Left kidney (tissue), 1 donor: ENCODE measurements at regions not wholly inside any gene's neighbourhood (a gene's known extent, or its start where the extent isn't known, plus 50 kb on each side); places are given as distances from the start of the nearest gene placed in this dataset.
"Not testable (repeated sequence)": the region's sequence is repeated elsewhere in the genome, so short reads cannot be mapped to it uniquely, and the experiment has no call there.

Experiments
- DNase-seq: peaks from one replicate; pipeline ENCODE4 v3.0.0-alpha.2; 2013

DNA sequence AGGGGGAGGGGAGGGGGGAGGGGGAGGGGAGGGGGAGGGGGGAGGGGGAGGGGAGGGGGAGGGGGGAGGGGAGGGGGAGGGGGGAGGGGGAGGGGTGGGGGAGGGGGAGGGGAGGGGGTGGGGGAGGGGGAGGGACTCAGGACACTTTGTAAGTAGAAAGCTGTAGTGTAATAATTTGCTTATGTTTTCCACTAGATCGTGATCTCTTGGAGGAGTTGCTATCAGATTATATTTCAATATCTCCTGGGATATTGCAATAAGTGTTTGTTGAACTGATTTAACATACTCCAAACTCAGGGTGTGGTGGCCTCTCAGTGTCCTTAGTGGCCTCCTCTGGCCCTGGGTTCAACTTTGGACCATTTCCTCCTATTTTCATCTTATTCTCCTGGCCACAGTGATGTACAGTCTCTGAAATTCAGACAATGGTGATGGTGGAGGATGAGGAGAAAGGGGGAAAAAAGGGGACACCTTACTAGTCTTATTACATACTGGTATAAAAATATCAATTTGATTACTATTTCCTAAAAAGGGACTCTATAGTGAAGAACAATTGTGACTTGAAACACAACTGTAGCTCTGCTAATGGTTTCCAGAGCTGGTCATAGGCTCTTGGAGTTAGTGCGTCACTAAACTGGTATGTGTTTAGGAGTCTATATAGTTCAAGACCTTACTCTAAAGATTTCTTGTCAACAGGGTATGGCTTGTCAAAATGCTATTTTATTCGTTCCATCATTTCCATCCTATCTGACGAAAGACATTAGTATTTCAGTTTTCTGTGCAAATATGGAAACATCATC lies 89.6 kb downstream of the DDX1 start:
- no peak for DNase-seq

DNA sequence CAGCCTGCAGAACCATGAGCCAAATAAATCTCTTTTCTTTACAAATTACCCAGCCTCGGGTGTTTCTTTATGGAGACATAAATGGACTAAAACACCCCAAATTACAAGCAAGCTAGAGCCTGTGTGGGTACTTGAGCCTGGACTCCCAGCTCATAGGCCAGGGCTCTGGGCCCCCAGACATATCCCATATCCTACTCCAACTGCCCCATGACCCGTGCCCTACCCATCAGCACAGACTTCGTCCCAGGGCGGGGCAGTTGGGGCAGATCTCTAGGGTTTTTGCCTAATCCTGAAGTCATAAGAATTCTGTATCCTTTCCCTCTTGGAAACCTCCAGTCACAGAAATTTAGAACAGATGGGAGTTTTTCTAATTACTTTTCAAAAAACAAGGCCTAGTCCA lies 90.7 kb downstream of the DDX1 start:
- DNase-seq: no peak

DNA sequence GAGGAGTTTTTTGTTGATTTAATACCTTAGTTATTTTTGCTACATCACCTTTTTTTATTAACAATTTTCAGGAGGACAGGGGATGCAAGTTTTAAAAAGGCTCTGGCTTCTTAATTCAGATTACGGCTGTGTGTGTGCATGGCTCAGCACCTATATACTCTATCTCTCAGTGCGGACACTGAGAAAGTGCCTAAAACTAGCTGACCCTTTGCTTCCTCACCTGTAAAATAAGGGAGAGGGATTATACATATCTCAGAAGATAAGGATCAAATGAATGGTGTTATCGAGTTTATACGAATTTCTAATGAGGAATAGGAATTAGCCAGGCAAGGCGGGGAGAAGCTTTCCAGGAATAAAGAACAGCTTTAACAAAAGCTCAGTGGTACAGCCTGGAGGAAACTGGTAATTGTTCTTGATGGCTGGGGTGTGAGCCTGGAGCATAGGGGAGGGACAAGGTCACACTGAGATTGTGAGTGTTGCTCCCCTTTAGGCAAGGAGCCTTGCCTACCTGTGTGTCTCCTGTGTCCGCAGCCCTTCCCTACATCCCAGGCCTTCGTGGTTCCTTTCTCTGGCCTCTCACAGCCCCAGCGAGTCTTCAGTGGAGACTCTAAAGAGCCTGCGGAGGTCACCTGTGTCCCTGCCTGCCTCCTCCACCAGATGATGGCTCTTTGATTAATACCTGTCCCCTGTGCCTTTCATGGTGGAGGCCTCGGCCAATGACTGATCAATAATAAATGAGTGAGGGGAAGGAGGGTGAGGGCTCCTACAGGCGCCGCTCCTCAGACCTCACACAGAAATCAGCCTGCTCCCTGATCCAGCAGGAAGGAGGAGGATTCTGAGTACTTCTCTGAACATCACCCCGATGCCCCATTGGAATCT lies 92.7 kb downstream of the DDX1 start:
- no peak for DNase-seq

DNA sequence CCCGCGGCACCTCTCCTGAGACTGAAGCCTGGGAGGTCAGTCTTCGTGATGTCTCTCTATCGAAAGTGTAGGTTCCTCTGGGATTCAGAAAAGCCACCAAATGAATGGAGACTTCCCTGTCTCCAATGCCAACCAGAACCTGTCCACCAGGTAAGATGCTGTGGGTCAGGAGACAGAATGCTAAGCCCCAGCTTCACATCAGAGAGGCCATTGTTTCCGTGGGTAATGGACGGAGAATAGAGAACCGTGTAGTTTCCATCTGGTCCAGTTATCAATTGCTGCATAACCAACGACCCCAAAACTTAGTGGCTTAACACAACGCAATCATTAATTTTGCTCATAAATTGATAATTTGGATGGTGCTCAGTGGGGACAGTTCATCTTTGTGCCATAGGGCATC lies 93.5 kb downstream of the DDX1 start:
- DNase-seq: no peak

DNA sequence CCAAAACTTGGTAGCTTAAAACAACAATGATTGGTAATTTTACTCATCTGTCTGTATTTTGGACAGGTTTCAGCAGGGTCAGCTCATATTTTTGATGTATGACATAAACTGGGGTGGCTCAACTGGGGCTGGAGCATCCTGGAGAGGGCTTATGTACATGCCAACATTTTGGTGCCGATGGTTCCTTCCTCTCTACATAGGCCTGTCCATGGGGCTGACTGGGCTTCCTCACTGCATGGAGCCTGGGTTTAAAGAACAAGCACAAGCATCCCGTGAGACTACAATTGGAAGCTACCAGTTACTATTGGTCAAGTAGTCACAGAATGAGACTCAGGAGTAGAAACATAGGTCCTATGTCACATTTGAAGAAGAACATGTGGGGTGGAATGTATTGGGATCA lies 95.0 kb downstream of the DDX1 start:
- no peak for DNase-seq

DNA sequence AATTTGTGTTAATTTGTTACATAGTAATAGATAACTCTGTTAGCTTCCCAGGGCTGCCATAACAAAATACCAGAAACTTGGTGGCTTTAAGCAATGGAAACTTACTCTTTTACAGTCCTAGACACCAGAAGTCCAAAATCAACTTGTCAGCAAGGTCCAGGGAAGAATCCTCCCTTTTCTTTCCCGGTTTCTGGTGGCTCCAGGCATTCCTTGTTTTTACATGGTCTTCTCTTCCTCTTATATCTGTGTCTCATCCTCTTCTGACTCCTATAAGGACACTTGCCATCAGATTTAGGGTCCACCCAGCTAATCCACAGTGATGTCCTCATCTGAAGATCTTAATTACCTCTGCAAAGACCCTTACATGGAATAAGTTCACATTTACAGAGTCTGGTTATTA lies 95.6 kb downstream of the DDX1 start:
- DNase-seq: no peak

DNA sequence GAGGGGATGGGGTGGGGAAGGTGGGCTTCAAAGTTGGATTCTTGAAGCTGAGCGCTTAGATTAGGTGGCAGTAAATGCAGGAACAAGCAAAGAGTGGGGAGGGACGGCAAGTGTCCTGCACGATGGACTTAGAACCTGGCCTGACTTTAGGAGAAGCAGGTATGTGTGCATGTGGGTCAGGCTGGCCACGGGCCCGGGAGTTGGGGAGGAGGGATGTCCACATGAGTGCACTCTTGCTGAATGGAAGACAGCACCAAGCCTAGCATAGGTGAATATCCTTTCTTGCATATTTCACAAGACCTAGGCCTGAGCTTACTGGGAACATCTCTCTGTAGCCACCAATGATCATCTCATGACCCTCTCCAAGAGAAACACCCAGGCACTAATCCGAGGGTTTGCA lies 96.1 kb downstream of the DDX1 start:
- no peak for DNase-seq

DNA sequence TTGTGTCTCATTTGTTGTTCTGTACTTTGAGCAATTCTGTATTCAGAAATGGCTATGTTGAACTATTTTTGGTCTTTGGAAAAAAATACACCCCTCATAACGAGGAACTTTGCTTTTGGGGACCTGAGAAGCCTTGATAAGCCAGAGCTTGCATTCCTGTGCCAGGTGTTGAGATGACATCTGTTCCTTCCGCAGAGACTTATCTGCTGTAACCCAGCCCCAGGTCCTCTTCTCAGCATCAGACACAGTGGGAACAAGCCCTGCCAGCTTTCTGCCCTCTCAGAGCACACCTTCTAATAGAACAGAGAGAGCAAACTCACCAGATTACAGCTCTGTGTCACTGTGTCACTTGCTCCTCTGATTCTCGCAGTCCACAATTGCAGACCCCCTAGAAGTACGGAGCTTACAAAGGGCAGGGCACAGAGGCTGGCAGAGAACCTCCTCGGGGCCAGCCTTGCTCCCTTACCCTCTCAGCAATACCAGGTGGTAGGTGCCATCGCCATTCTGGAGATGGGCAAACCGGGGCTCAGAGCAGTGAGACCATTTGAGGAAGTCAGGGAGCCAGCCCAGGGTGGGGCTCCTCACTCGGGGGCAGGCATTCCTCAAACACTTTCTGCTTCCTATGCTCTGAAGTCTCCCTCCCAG lies 97.4 kb downstream of the DDX1 start:
- DNase-seq: no peak

DNA sequence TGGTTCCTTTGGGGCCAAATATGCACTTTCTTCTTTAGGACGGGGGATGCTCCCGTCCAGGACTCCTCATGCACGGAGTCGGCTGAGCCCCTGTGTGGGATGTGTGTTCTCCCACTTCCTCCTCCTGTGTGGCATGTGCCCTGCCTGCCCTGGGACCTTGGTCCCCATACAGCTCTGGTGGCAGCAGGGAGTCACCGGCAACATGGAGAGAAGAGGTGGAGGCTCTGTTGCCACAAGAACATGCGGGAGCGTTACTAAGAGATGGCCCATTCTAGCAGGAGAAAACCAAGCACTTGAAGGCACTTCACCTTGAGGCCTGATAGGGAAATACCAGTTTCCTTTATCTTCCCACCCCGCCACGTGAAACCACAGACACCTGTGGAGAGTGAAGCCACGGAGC lies 98.0 kb downstream of the DDX1 start:
- DNase-seq: no peak

DNA sequence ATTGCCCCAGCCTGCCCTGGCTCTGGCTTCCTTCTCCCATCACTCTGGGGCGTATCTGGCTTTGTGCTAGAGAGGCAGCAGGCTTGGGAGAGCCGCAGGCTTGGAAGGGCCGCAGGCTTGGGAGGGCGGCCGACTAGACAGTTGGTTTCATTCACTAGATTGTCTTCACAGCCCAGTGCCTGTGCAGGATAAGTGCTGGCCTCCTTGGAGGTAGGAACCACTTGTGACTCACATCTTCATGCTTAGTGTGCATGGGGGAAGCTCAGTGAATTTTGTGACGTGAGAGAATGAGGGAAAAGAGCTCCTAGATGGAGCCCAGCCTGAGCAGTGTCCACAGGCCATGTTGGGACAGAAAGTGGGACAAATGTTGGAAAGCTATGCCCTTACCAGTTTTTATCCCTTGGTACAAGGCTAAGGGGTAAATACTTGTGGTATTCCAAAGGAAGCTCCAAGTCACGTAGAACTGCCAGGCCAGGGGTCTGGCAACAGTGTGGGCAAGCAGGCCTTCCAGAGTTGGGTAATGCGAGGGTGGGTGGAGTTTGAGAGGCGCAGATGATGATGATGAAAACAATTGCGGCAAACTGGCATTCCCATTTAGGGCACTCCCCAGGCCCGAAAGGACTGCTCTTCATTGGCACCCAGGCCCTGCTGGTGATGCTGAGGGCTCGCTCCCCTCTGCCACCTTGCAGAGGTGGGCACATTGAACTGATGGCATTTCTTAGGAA lies 100.1 kb downstream of the DDX1 start:
- no peak for DNase-seq

DNA sequence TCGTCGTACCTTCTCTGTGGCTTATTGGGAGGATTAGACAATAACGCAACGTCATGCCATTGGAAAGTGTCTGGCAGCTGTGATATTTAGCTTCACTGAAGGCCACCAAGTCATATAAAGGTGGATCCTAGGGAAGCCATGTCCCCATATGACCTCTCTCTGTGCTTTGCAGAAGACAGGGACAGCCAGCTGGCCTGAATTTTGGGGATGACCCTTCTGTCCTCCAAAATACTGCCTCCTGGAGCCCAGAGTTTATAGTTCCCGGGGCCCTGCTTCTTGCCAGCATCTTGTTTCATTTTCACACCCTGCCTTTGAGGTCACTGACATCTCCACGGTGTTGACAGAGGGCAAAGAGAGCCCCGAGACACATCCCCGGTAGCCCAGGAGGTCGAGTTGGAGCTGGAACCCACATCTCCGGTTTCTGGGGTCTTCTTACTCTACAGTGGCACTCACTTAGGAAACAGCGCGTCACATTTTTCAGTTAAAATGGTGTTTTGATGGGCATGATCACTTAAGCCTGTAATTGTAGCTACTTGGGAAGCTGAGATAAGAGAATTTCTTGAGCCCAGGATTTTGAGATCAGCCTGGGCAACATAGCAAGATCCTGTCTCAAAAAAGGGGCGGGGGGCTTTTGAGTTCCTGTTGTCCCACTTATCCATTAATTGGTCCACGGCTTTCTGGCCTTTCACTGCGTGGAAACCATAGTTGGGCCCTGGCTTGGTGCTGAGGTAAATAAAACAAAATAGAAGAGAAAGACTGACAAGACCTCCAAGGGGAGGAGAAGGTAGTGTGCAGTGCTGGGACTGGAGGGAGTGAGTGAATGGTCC lies 101.1 kb downstream of the DDX1 start:
- no peak for DNase-seq

DNA sequence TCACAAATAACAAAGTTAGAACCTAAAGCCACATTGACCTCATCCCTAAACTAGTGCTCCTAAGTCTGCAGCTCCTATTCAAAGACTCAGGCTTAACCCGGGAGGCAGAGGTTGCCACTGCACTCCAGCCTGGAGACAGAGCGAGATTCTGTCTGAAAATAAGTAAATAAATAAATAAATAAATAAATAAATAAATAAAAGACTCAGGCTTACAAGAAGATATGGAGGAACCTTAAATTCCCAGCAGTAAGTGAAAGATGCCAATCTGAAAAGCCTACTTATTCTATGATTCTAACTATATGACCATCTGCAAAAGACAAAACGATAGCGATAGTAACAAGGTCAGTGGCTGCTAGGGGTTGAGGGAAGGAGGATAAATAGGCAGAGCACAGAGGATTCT lies 101.7 kb downstream of the DDX1 start:
- no peak for DNase-seq

DNA sequence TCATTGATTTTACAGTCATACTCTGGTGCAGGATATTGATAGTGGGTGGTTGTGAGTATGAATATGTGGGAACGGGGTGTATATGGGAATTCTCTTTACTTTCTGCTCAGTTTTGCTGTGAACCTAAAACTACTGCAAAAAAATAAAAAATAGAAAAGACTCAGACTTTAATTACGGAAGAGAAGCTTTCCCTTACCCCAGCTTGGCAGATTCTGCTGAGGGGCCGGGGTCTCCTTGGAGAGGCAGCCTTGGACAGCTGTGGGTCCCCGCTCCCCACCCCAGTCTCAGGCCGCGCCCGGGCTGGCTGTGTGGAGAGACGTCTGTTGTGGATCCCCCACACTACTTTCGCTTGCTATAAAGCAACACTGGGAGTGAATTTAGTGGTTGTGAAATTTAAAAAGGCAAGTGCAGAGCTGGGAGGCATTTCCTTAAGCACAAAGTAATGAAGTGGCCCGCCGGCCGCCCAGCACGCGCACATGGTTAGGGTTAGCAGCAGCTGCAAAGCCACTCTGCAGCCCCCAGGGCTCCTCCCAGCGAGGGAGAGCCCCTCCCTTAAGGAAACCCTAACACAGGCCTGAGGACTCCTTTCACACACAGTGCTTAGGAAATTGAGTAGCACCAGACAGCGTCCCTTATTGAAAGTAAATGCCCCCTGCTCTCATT lies 102.4 kb downstream of the DDX1 start:
- DNase-seq: no peak

DNA sequence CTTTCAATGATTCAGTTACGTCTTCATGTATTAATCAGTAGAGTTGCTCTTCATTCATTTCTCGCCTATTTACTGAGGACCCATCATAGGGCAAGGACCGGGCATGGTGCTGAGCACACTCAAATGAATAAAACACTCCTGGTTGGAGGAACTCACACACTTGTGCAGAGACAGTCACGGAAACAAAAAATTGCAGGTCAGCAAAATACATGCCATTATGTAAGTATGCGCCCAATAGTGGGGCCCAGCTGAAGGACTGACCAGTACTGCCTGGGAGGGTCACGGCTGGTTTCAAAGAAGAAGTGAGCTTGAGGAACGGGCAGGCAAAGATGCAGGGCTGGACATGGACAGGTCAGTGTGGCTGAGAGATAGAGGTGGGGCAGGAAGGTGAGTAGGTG lies 102.9 kb downstream of the DDX1 start:
- no peak for DNase-seq

DNA sequence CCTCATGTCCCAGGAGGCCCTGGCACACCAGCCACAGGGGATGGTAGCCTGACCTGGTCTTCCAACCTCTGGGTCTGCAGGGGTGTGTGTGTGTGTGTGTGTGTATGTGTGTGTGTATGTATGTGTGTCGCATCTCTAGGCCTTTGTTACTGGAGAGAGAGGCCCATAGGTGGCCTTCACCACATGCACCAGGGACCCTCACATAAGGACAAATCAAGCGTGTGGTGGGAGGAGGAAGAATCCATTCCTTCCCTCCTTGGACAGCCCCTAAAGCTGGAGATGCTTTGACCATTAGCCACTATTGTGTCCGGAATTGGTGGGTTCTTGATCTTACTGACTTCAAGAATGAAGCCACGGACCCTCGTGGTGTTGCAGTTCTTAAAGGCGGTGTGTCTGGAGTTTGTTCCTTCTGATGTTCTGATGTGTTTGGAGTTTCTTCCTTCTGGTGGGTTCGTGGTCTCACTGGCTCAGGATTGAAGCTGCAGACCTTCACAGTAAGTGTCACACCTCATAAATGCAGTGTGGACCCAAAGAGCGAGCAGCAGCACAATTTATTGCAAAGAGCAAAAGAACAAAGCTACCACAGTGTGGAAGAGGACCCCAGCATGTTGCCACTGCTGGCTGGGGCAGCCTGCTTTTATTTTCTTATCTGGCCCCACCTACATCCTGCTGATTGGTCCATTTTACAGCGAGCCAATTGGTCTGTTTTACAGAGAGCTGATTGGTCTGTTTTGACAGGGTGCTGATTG lies 104.1 kb downstream of the DDX1 start:
- no peak for DNase-seq

DNA sequence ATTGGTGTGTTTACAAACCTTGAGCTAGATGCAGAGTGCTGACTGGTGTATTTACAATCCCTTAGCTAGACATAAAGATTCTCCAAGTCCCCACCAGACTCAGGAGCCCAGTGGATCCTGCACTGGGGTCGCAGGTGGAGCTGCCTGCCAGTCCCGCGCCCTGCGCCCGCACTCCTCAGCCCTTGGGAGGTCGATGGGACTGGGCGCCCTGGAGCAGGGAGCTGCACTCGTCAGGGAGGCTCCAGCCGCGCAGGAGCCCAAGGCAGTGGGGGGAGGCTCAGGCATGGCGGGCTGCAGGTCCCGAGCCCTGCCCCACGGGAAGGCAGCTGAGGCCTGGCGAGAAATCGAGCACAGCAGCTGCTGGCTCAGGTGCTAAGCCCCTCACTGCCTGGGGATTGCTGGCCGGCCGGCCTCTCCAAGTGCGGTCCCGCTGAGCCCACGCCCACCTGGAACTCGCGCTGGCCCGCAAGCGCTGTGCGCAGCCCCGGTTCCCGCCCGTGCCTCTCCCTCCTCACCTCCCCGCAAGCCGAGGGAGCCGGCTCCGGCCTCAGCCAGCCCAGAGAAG lies 105.0 kb downstream of the DDX1 start:
- DNase-seq: not testable (repeated sequence)

DNA sequence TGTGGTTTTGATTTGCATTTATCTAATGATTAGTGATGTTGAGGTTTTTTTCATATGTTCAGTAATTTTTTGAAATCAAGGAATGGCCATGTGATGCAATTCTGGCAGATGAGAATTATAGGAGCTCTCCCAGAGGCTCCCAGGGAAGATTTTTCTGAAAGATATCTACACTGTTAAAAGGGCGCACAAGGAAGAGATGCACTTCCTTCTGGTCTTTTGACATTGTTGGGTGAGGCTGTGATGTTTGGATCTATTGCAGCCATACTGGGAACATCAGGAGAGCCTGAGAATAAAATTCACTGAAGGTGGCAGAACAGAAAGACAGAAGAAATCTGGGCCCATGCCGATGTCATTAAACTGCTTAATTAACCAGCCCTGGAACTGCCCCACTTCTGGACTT lies 108.5 kb downstream of the DDX1 start:
- DNase-seq: no peak

DNA sequence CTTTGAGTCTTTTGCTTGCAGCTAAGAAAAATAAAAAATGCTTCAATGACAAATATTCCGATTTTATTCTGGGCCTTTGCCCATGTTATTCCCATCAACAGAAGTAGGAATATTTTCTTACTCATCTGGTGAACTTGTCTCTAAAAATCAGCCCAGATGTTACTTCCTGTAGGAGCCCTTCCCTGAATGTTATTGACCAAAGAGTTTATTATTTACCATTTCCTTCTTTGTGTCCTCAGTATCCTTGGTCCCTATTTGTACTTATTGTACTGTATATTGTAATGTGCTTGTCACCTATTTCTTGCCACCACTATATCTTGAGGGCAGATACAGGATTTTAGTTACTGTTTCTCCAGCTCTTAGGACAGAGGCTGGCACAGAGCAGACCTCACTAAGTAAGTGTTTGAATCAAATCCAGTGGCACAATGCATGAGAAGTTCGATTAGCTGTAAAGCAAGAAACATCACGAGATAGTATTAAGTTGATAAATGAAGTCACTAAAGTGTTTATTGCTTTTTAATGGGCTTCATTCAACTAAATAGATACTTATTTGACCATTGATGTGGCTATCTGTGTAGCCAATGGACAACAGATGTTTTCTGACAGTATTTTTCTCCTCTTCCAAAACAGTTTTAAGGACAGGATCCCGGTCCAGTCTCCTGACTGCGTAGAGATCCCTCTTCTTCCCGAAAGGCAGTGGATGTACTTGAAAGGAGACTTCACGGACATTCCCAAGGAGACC lies 109.1 kb downstream of the DDX1 start:
- no peak for DNase-seq

DNA sequence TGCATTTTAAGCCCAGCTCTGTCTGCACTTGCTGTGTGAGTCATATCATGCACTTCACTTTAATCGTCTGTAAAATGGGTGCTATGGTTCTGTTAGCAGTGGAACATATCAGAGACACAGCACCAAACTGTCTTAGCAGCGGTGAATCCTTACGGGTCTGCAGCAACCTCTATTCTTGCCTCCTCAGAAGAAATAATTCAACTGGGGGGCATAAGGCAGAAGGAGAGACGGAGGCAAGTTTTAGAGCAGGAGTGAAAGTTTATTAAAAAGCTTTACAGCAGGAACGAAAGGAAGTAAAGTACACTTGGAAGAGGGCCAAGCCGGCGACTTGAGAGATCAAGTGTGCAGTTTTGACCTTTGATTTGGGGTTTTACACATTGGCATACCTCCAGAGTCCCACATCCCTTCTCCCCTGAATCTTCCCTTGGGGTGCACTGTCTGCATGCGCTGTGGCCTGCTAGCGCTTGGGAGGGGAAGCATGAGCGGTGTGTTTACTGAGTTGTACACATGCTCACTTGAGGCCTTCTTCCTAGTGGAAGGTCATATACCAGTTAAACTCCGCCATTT lies 109.8 kb downstream of the DDX1 start:
- DNase-seq: no peak
